Spleen (tissue), 3 donors: ENCODE measurements at regions not wholly inside any gene's neighbourhood (a gene's known extent, or its start where the extent isn't known, plus 50 kb on each side); places are given as distances from the start of the nearest gene placed in this dataset.

Experiments
- POLR2A ChIP-seq, 3 donors: fragments of 450-650 bp; IDR thresholded peaks; one replicate each; pipeline ENCODE4 v1.5.1; 2017; ENCODE audit warnings: antibody characterized with exemption in 3 of 3, mild to moderate bottlenecking in 1 of 3
- POLR2AphosphoS5 ChIP-seq, 3 donors: sonication (generic); formaldehyde crosslinking; IDR thresholded peaks; one replicate each; pipeline ENCODE4 v1.5.1; 2017; ENCODE audit warnings: antibody characterized with exemption in 3 of 3

- TF ChIP-seq POLR2A (IDR thresholded peaks at IDR 0.05) (no peak), POLR2AphosphoS5 (IDR thresholded peaks at IDR 0.05) (no peak)
Observed at GRCh38 chr6:54053881-54054391, 57.3 kb upstream of the MLIP start.
